DOHH2 (cell line): ENCODE measurements at regions not wholly inside any gene's neighbourhood (a gene's known extent, or its start where the extent isn't known, plus 50 kb on each side); places are given as distances from the start of the nearest gene placed in this dataset.

Experiments
- H3F3A ChIP-seq: fragments of 200-600 bp; sonication (generic), shearing (Covaris generic); 2 replicates; pipeline ENCODE4 v1.6.0; 2016; ENCODE audit warnings: antibody characterized with exemption, mild to moderate bottlenecking; ENCODE audit not compliant: control insufficient read depth, insufficient read depth
- H3K27ac ChIP-seq: fragments of 200-600 bp; sonication (generic); 2 replicates; pipeline ENCODE4 v1.5.1; 2014; ENCODE audit warnings: low read depth, mild to moderate bottlenecking, low read length, moderate library complexity
- H3K27me3 ChIP-seq: fragments of 200-600 bp; sonication (generic); 2 replicates; pipeline ENCODE4 v1.6.1; 2014; ENCODE audit warnings: mild to moderate bottlenecking, low read length, mixed read lengths; ENCODE audit not compliant: control insufficient read depth
- H3K36me3 ChIP-seq: fragments of 200-600 bp; sonication (generic); 2 replicates; pipeline ENCODE4 v1.6.1; 2014; ENCODE audit warnings: mild to moderate bottlenecking, low read length, moderate library complexity, mixed read lengths; ENCODE audit not compliant: control insufficient read depth
- H3K4me1 ChIP-seq: fragments of 200-600 bp; sonication (generic); 2 replicates; pipeline ENCODE4 v1.6.1; 2014; ENCODE audit warnings: mild to moderate bottlenecking, low read length, mixed read lengths; ENCODE audit not compliant: control insufficient read depth
- H3K4me2 ChIP-seq: fragments of 200-600 bp; sonication (generic); 2 replicates; pipeline ENCODE4 v1.6.0; 2014; ENCODE audit warnings: mild to moderate bottlenecking, low read length, moderate library complexity
- H3K4me3 ChIP-seq: fragments of 200-600 bp; sonication (generic); 2 replicates; pipeline ENCODE4 v1.5.1; 2014; ENCODE audit warnings: mild to moderate bottlenecking, low read length, mixed read lengths
- H3K79me2 ChIP-seq: fragments of 200-600 bp; sonication (generic); 2 replicates; pipeline ENCODE4 v1.6.1; 2014; ENCODE audit warnings: mild to moderate bottlenecking, low read length, mixed read lengths; ENCODE audit not compliant: control insufficient read depth
- H3K9me2 ChIP-seq: fragments of 200-600 bp; sonication (generic); replicated peaks from 2 replicates; pipeline ENCODE4 v1.6.1; 2014; ENCODE audit warnings: mild to moderate bottlenecking, low read length, mixed read lengths; ENCODE audit not compliant: control insufficient read depth
- H3K9me3 ChIP-seq: fragments of 200-600 bp; sonication (generic); 2 replicates; pipeline ENCODE4 v1.6.1; 2014; ENCODE audit warnings: antibody characterized with exemption, low read length, mixed read lengths; ENCODE audit not compliant: control insufficient read depth, insufficient read depth
- H4K20me1 ChIP-seq: fragments of 200-600 bp; sonication (generic); 2 replicates; pipeline ENCODE4 v1.6.0; 2014; ENCODE audit warnings: low read depth, mild to moderate bottlenecking, antibody characterized with exemption, low read length, moderate library complexity; ENCODE audit not compliant: control insufficient read depth, insufficient read depth
- CTCF ChIP-seq: fragments of 200-600 bp; sonication (generic); IDR thresholded peaks from one replicate; pipeline ENCODE4 v1.5.1; 2014; ENCODE audit warnings: antibody characterized with exemption, mild to moderate bottlenecking, low read depth, low read length; ENCODE audit not compliant: poor library complexity, severe bottlenecking
- EZH2phosphoT487 ChIP-seq: fragments of 200-600 bp; sonication (generic); IDR thresholded peaks from 2 replicates; pipeline ENCODE4 v1.6.1; 2017; ENCODE audit warnings: borderline replicate concordance, mild to moderate bottlenecking, antibody characterized with exemption, low read length, moderate library complexity, mixed read lengths

- H3K79me2 ChIP-seq = no peaks in the 10 kb centered on the region
- TF ChIP-seq CTCF = no peak
- TF ChIP-seq EZH2phosphoT487 = no peak
- H3K4me2 ChIP-seq = no peak overlapping the region
- no peaks in the 10 kb centered on the region for H3F3A ChIP-seq
- H4K20me1 ChIP-seq = no peaks in the 10 kb centered on the region
- no peak overlapping the region for H3K4me3 ChIP-seq
- H3K27ac ChIP-seq = no peak overlapping the region
- no peaks in the 10 kb centered on the region for H3K36me3 ChIP-seq
- no peaks in the 10 kb centered on the region for H3K9me2 ChIP-seq
- no peaks in the 10 kb centered on the region for H3K4me1 ChIP-seq
- H3K9me3 ChIP-seq = no peaks in the 10 kb centered on the region
- no peaks in the 10 kb centered on the region for H3K27me3 ChIP-seq
These were observed 343.7 kb downstream of the RPS24 start for GRCh38 chr10:78377356-78377755.

- Histone ChIP-seq H3K4me3 (no peak overlapping the region), H3F3A (no peaks in the 10 kb centered on the region), H3K9me2 (no peaks in the 10 kb centered on the region), H3K27me3 (no peaks in the 10 kb centered on the region), H4K20me1 (no peaks in the 10 kb centered on the region), H3K27ac (no peak overlapping the region), H3K36me3 (no peaks in the 10 kb centered on the region), H3K4me2 (no peak overlapping the region), H3K4me1 (no peaks in the 10 kb centered on the region), H3K79me2 (no peaks in the 10 kb centered on the region), H3K9me3 (no peaks in the 10 kb centered on the region)
- no peak for TF ChIP-seq CTCF
- no peak for TF ChIP-seq EZH2phosphoT487
These were observed 344.5 kb downstream of the RPS24 start for GRCh38 chr10:78378192-78378591.

GRCh38 chr10:78381107-78381506 lies 347.4 kb downstream of the RPS24 start:
- Histone ChIP-seq H4K20me1 (no peaks in the 10 kb centered on the region), H3K4me2 (no peak overlapping the region), H3K9me2 (no peaks in the 10 kb centered on the region), H3K9me3 (no peaks in the 10 kb centered on the region), H3K36me3 (no peaks in the 10 kb centered on the region), H3K4me3 (no peak overlapping the region), H3K27me3 (no peaks in the 10 kb centered on the region), H3K27ac (no peak overlapping the region), H3K4me1 (no peaks in the 10 kb centered on the region), H3F3A (no peaks in the 10 kb centered on the region), H3K79me2 (no peaks in the 10 kb centered on the region)
- TF ChIP-seq EZH2phosphoT487 (no peak), CTCF (peak; percentile 33)

GRCh38 chr10:78382047-78382446 lies 348.4 kb downstream of the RPS24 start:
- Histone ChIP-seq H3K4me3 (no peak overlapping the region), H3K9me2 (no peaks in the 10 kb centered on the region), H3K36me3 (no peaks in the 10 kb centered on the region), H3K4me2 (no peak overlapping the region), H3K27me3 (no peaks in the 10 kb centered on the region), H3K9me3 (no peaks in the 10 kb centered on the region), H4K20me1 (no peaks in the 10 kb centered on the region), H3K27ac (no peak overlapping the region), H3K79me2 (no peaks in the 10 kb centered on the region), H3K4me1 (no peaks in the 10 kb centered on the region), H3F3A (no peaks in the 10 kb centered on the region)
- TF ChIP-seq EZH2phosphoT487 (no peak), CTCF (no peak)
